GM12873 (cell line): ENCODE measurements at regions not wholly inside any gene's neighbourhood (a gene's known extent, or its start where the extent isn't known, plus 50 kb on each side); places are given as distances from the start of the nearest gene placed in this dataset.

ENCODE experiments used
- TF ChIP-seq, protein P1 (sequence below): IDR thresholded peaks from 2 replicates; pipeline ENCODE4 v1.5.1; 2012; ENCODE audit warnings: low read depth, mild to moderate bottlenecking, moderate library complexity, low read length, control low read depth; ENCODE audit not compliant: insufficient read depth; ENCODE audit errors: missing control alignments

GRCh38 chr1:96346719-96347118, 374.9 kb upstream of the PTBP2 start:
- TF ChIP-seq, protein P1, sequence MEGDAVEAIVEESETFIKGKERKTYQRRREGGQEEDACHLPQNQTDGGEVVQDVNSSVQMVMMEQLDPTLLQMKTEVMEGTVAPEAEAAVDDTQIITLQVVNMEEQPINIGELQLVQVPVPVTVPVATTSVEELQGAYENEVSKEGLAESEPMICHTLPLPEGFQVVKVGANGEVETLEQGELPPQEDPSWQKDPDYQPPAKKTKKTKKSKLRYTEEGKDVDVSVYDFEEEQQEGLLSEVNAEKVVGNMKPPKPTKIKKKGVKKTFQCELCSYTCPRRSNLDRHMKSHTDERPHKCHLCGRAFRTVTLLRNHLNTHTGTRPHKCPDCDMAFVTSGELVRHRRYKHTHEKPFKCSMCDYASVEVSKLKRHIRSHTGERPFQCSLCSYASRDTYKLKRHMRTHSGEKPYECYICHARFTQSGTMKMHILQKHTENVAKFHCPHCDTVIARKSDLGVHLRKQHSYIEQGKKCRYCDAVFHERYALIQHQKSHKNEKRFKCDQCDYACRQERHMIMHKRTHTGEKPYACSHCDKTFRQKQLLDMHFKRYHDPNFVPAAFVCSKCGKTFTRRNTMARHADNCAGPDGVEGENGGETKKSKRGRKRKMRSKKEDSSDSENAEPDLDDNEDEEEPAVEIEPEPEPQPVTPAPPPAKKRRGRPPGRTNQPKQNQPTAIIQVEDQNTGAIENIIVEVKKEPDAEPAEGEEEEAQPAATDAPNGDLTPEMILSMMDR: no peak

DNA sequence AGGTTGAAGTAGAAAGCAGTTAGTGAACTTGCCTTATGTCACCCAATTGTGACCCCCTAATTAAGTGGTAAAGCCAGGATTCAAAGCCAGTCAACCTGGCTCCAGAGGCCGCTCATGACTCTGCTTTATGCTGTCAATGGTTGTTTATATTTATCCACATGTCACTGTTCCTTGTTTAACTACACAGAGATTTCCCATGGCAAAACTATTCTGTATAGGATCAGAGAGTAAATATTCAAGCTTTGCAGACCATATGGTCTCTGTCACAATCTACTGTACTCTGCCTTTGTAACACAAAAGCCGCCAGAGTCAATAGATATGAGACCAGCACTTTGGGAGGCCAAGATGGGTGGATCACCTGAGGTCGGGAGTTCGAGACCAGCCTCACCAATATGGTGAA, 371.7 kb upstream of the PTBP2 start:
- TF ChIP-seq, protein P1: no peak

DNA sequence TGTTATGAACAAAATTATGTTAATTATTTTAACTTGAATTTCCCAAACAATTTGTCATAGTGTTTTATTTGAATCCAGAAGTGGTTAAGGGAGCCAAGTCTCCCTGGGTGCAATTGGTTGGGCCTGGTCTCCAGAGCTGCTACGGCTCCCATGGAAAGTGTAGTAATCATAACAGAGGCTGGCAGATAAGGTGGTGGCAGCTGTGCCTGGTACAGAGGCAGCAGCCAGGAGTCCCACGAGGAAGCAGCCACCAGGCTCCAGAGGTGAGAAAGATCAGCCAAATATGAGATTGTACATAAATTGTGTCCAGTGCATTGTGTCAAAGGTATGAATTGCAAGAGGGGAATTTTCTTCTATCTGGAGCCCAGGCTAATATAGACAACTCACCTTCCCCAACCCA, 368.9 kb upstream of the PTBP2 start:
- TF ChIP-seq, protein P1: no peak

GRCh38 chr1:96355521-96355920, 366.1 kb upstream of the PTBP2 start:
- TF ChIP-seq, protein P1: no peak

- TF ChIP-seq, protein P1: no peak
Observed at GRCh38 chr1:96355961-96356360, 365.6 kb upstream of the PTBP2 start.

GRCh38 chr1:96357141-96357765, 364.3 kb upstream of the PTBP2 start:
- TF ChIP-seq, protein P1: no peak

DNA sequence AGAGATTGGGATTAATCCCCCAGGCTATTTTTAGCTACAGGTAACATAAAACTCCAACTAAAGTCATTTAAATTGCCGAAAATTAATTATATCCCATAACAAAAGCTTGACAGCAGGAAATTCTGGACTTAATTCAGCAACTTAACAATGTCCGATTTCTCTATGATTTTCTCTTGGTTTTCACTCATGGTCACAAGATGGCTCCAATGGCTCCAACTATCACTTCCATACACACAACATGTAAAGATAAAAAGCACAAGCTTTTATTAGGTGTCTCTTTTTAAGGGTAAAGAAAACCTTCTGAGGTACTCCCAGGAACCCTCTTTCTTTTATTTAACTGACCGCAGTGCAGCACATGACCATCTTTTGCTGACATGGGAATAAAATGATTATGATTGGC, 363.5 kb upstream of the PTBP2 start:
- TF ChIP-seq, protein P1: no peak
